ENCODE measurements at regions not wholly inside any gene's neighbourhood (a gene's known extent, or its start where the extent isn't known, plus 50 kb on each side); places are given as distances from the start of the nearest gene placed in this dataset.

GRCh38 chr7:136688601-136689000 lies 179.9 kb upstream of the CHRM2 start:
- WGBS, 2 experiments (ENCODE audit: extremely low coverage in 1 of 2, insufficient coverage in 1 of 2, insufficient read length in 1 of 2, insufficient replicate concordance in 2 of 2, low coverage in 1 of 2, low lambda C conversion rate in 2 of 2, missing lambda C conversion rate in 1 of 2): 80% methylated on average over 2 of the region's 2 CpGs; no CpG with 5 or more reads in 1 of the 2 experiments
- no peak for TF ChIP-seq POLR2AphosphoS5 (IDR thresholded peaks at IDR 0.05; ENCODE audit: low read depth, low read length)
- TF ChIP-seq JUN (IDR thresholded peaks at IDR 0.05; ENCODE audit: low read depth, low read length): no peak
- TF ChIP-seq ATF3 (IDR thresholded peaks at IDR 0.05; ENCODE audit: insufficient read depth, low read depth, low read length): no peak
- POLR2A ChIA-PET (ENCODE audit: partially characterized antibody): no interaction called here
- Histone ChIP-seq H2AFZ (ENCODE audit: low read length) (no peak overlapping the region), H3K14ac (ENCODE audit: insufficient read length) (no peak overlapping the region), H4K20me1 (replicated peaks in 1 of 2; ENCODE audit: control insufficient read depth in 1 of 2, insufficient read depth in 2 of 2, low read length in 2 of 2) (no peaks in the 10 kb centered on the region), H3K79me1 (ENCODE audit: low read depth, low read length) (no peaks in the 10 kb centered on the region), H3K4me2 (ENCODE audit: insufficient read depth in 1 of 2, low read depth in 2 of 2, low read length in 2 of 2) (no peak overlapping the region), H3K9ac (replicated peaks in 1 of 4; ENCODE audit: extremely low read depth in 1 of 4, low read depth in 3 of 4, low read length in 3 of 4) (no peak overlapping the region), H4K91ac (replicated peaks; ENCODE audit: insufficient read length, low read length) (no peak overlapping the region), H3K27me3 (replicated peaks in 1 of 4; ENCODE audit: control insufficient read depth in 3 of 4, extremely low read depth in 1 of 4, insufficient read depth in 3 of 4, low read length in 3 of 4) (peaks cover 0 to 1% (median 0%) of the 10 kb centered on the region in 4 experiments; a peak in 1 of 7 replicates), H3K18ac (ENCODE audit: extremely low read depth, low read length) (no peak overlapping the region), H2AK5ac (ENCODE audit: low read depth, low read length) (no peak overlapping the region), H3K23ac (ENCODE audit: insufficient read length) (no peak overlapping the region), H3K4ac (replicated peaks; ENCODE audit: insufficient read length, low read depth, low read length) (no peak overlapping the region), H3K4me3 (ENCODE audit: extremely low read depth in 1 of 4, insufficient read depth in 2 of 4, low read depth in 3 of 4, low read length in 4 of 4) (no peak overlapping the region), H3K79me2 (ENCODE audit: control insufficient read depth in 1 of 2, insufficient read depth in 2 of 2, low read length in 2 of 2) (no peaks in the 10 kb centered on the region), H2BK15ac (ENCODE audit: low read length) (no peak overlapping the region), H3K23me2 (ENCODE audit: low read depth, low read length) (no peaks in the 10 kb centered on the region), H3K4me1 (replicated peaks in 1 of 4; ENCODE audit: control insufficient read depth in 3 of 4, insufficient read depth in 4 of 4, low read length in 3 of 4) (no peaks in the 10 kb centered on the region), H3K56ac (replicated peaks; ENCODE audit: insufficient read length, low read depth, low read length) (no peak overlapping the region), H2BK120ac (replicated peaks; ENCODE audit: low read depth, low read length) (no peak overlapping the region), H3K9me3 (ENCODE audit: insufficient read depth in 2 of 2, low read depth in 1 of 2, low read length in 1 of 2) (no peaks in the 10 kb centered on the region), H2BK12ac (ENCODE audit: low read depth, low read length) (no peak overlapping the region), H3K36me3 (ENCODE audit: control insufficient read depth in 2 of 4, insufficient read depth in 4 of 4, low read length in 3 of 4) (no peaks in the 10 kb centered on the region), H2BK20ac (ENCODE audit: low read length) (no peak overlapping the region), H4K5ac (ENCODE audit: insufficient read length, low read depth, low read length) (no peak overlapping the region), H2BK5ac (ENCODE audit: low read depth, low read length) (no peak overlapping the region), H4K8ac (ENCODE audit: extremely low read depth, insufficient read depth, low read length) (no peak overlapping the region), H3K27ac (ENCODE audit: low read depth, low read length) (no peak overlapping the region)
- FAIRE-seq (no peak), DNase-seq (ENCODE audit: low read depth in 1 of 2, low spot score in 2 of 2) (no peak)
- CTCF ChIA-PET (ENCODE audit: partially characterized antibody): interaction anchor here (0.8 to 3.2 kb wide), 7 partner anchors 10 to 341 kb away, joined by 3 to 14 read pairs (median 3); no protein-coding TSS in a partner anchor
